Keratinocyte (primary cell): ENCODE measurements at regions not wholly inside any gene's neighbourhood (a gene's known extent, or its start where the extent isn't known, plus 50 kb on each side); places are given as distances from the start of the nearest gene placed in this dataset.

Experiments
- EZH2 ChIP-seq: IDR thresholded peaks from one replicate; pipeline ENCODE4 v1.6.1; 2012; ENCODE audit warnings: inconsistent platforms, mild to moderate bottlenecking, low read length, moderate library complexity
- TF ChIP-seq, protein P1 (sequence below), 3 experiments: IDR thresholded peaks in 1 of 3; conservative IDR thresholded peaks in 1 of 3; optimal IDR thresholded peaks in 1 of 3; 2 replicates in 2 of 3; 3 replicates in 1 of 3; pipeline versions ENCODE3 to v1.5.1; 2011; ENCODE audit warnings: low read length in 3 of 3, mild to moderate bottlenecking in 3 of 3, moderate library complexity in 2 of 3, control low read depth in 1 of 3, inconsistent platforms in 1 of 3; ENCODE audit not compliant: insufficient read depth in 2 of 3; ENCODE audit errors: extremely low read depth in 1 of 3

DNA sequence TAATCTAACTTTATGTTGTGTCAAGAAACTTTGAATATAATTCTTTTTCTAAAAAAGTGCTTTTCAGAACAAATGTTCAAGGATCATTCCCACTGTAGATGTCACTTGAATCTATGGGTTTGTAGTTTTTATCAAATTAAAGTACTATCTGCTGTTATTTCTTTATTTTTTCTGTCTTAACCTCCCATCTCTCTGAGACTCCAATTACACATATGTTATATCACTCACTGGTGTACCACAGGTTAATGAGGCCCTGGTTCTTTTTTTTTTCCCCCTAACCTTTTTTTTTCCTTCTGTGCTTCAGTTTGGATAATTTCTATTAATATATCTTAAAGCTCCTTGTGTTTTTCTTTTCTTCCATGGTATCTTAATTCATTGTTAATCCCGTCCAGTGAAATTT lies 279.9 kb upstream of the RGS6 start:
- TF ChIP-seq, protein P1, sequence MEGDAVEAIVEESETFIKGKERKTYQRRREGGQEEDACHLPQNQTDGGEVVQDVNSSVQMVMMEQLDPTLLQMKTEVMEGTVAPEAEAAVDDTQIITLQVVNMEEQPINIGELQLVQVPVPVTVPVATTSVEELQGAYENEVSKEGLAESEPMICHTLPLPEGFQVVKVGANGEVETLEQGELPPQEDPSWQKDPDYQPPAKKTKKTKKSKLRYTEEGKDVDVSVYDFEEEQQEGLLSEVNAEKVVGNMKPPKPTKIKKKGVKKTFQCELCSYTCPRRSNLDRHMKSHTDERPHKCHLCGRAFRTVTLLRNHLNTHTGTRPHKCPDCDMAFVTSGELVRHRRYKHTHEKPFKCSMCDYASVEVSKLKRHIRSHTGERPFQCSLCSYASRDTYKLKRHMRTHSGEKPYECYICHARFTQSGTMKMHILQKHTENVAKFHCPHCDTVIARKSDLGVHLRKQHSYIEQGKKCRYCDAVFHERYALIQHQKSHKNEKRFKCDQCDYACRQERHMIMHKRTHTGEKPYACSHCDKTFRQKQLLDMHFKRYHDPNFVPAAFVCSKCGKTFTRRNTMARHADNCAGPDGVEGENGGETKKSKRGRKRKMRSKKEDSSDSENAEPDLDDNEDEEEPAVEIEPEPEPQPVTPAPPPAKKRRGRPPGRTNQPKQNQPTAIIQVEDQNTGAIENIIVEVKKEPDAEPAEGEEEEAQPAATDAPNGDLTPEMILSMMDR (optimal IDR thresholded peaks at IDR 0.05 in 1 of 3, IDR thresholded peaks at IDR 0.05 in 1 of 3, conservative IDR thresholded peaks at IDR 0.05 in 1 of 3; ENCODE audit: extremely low read depth in 1 of 3, insufficient read depth in 2 of 3, low read length in 3 of 3): no peak
- TF ChIP-seq EZH2: no peak
